Fibroblast of lung (primary cell): ENCODE measurements at regions not wholly inside any gene's neighbourhood (a gene's known extent, or its start where the extent isn't known, plus 50 kb on each side); places are given as distances from the start of the nearest gene placed in this dataset.

Experiments
- DNase-seq, 2 donors: peaks; one replicate each; pipeline versions ENCODE4 v3.0.0 to v3.0.0-alpha.2; 2010; ENCODE audit warnings: low read depth in 2 of 2
- H2AFZ ChIP-seq: 2 replicates; pipeline ENCODE4 v1.5.1; 2012; ENCODE audit warnings: low read length, control low read depth, inconsistent platforms
- H3K27ac ChIP-seq: 2 replicates; pipeline ENCODE4 v1.5.1; 2011; ENCODE audit warnings: low read length, control low read depth; ENCODE audit not compliant: insufficient read depth
- H3K27me3 ChIP-seq: 2 replicates; pipeline ENCODE4 v1.5.1; 2011; ENCODE audit warnings: mild to moderate bottlenecking, low read length; ENCODE audit not compliant: control insufficient read depth, insufficient read depth
- H3K36me3 ChIP-seq: 2 replicates; pipeline ENCODE4 v1.5.1; 2011; ENCODE audit warnings: low read length; ENCODE audit not compliant: control insufficient read depth, insufficient read depth
- H3K4me1 ChIP-seq: 2 replicates; pipeline ENCODE4 v1.5.1; 2011; ENCODE audit warnings: low read length; ENCODE audit not compliant: control insufficient read depth, insufficient read depth; ENCODE audit errors: extremely low read depth
- H3K4me2 ChIP-seq: 2 replicates; pipeline ENCODE4 v1.5.1; 2011; ENCODE audit warnings: low read length, control low read depth; ENCODE audit not compliant: insufficient read depth; ENCODE audit errors: extremely low read depth
- H3K4me3 ChIP-seq, 4 experiments: fragments of 200-600 bp in 1 of 4; sonication (generic) in 1 of 4; replicated peaks in 1 of 4; 2 replicates each; pipeline ENCODE4 v1.5.1; 2011 to 2016; ENCODE audit warnings: low read length in 4 of 4, low read depth in 3 of 4, mild to moderate bottlenecking in 3 of 4, control low read depth in 2 of 4, inconsistent platforms in 1 of 4, mixed read lengths in 1 of 4; ENCODE audit not compliant: insufficient read depth in 1 of 4; ENCODE audit errors: control extremely low read depth in 1 of 4
- H3K79me2 ChIP-seq: 2 replicates; pipeline ENCODE4 v1.5.1; 2012; ENCODE audit warnings: mild to moderate bottlenecking, low read length, inconsistent platforms; ENCODE audit not compliant: control insufficient read depth, insufficient read depth
- H3K9ac ChIP-seq: 2 replicates; pipeline ENCODE4 v1.5.1; 2011; ENCODE audit warnings: mild to moderate bottlenecking, low read length, control low read depth; ENCODE audit not compliant: insufficient read depth
- H3K9me3 ChIP-seq: 2 replicates; pipeline ENCODE4 v1.5.1; 2012; ENCODE audit warnings: low read depth, low read length; ENCODE audit not compliant: control insufficient read depth, insufficient read depth
- H4K20me1 ChIP-seq: 2 replicates; pipeline ENCODE4 v1.5.1; 2011; ENCODE audit warnings: low read length; ENCODE audit not compliant: control insufficient read depth, insufficient read depth; ENCODE audit errors: extremely low read depth
- EZH2 ChIP-seq: IDR thresholded peaks from 2 replicates; pipeline ENCODE4 v1.5.1; 2012; ENCODE audit warnings: low read length, control low read depth, mild to moderate bottlenecking; ENCODE audit errors: missing control alignments
- TF ChIP-seq, protein P1 (sequence below), 2 donors: IDR thresholded peaks in 1 of 2; conservative IDR thresholded peaks in 1 of 2; 1 replicate in 1 of 2; 2 replicates in 1 of 2; pipeline ENCODE4 v1.5.1; 2011 to 2012; ENCODE audit warnings: low read length in 2 of 2, control low read depth in 1 of 2, inconsistent platforms in 1 of 2, low read depth in 1 of 2, mild to moderate bottlenecking in 1 of 2

DNA sequence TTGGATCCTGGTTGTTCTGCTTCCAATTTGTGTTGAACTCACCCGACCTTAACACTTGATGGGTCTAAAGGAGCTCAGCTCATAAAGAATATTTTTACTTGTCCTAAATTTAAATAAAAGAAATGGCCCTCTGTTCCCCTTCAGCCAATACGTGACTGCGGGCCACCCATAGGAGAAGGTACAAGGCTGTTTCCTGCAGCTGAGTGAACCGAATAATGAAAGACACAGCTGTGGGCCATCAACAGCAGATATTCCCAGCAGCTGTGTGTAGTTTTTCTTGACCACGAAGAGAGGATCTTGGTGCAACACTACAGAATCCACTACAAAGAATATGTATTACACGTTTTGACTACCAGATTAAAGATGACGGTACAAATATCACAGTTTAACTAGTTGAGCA is 1431.6 kb downstream of the CDH11 start:
- Histone ChIP-seq H3K9me3 (no peaks in the 10 kb centered on the region), H3K9ac (no peak overlapping the region), H3K27ac (no peak overlapping the region), H3K27me3 (no peaks in the 10 kb centered on the region), H4K20me1 (no peaks in the 10 kb centered on the region), H3K4me1 (no peaks in the 10 kb centered on the region), H3K79me2 (no peaks in the 10 kb centered on the region), H3K36me3 (no peaks in the 10 kb centered on the region), H2AFZ (no peak overlapping the region), H3K4me2 (no peak overlapping the region), H3K4me3 (no peak overlapping the region)
- no peak for TF ChIP-seq EZH2
- TF ChIP-seq, protein P1, sequence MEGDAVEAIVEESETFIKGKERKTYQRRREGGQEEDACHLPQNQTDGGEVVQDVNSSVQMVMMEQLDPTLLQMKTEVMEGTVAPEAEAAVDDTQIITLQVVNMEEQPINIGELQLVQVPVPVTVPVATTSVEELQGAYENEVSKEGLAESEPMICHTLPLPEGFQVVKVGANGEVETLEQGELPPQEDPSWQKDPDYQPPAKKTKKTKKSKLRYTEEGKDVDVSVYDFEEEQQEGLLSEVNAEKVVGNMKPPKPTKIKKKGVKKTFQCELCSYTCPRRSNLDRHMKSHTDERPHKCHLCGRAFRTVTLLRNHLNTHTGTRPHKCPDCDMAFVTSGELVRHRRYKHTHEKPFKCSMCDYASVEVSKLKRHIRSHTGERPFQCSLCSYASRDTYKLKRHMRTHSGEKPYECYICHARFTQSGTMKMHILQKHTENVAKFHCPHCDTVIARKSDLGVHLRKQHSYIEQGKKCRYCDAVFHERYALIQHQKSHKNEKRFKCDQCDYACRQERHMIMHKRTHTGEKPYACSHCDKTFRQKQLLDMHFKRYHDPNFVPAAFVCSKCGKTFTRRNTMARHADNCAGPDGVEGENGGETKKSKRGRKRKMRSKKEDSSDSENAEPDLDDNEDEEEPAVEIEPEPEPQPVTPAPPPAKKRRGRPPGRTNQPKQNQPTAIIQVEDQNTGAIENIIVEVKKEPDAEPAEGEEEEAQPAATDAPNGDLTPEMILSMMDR (conservative IDR thresholded peaks at IDR 0.05 in 1 of 2, IDR thresholded peaks at IDR 0.05 in 1 of 2; ENCODE audit: low read depth in 1 of 2, low read length in 2 of 2) = no peak
- no peak for DNase-seq

DNA sequence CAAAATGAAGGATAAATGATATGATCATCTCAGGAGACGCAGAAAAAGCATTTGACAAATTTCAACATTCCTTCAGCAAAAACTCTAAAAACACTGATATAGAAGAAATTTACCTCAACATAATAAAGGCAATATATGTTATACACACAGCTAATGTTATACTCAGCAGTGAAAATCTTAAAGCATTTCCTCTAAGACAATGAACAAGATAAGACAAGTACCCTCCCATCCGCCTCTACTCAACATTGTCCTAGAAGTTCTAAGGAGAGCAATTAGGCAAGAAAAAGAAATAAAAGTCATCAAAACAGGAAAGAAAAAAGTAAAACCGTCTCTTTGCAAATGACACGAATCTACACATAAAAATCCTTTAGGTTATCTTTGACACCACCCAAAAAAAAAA is 1432.8 kb downstream of the CDH11 start:
- no peaks in the 10 kb centered on the region for H4K20me1 ChIP-seq
- no peaks in the 10 kb centered on the region for H3K79me2 ChIP-seq
- DNase-seq = no peak
- no peaks in the 10 kb centered on the region for H3K4me1 ChIP-seq
- no peaks in the 10 kb centered on the region for H3K36me3 ChIP-seq
- no peaks in the 10 kb centered on the region for H3K27me3 ChIP-seq
- no peak overlapping the region for H3K4me3 ChIP-seq
- no peaks in the 10 kb centered on the region for H3K9me3 ChIP-seq
- TF ChIP-seq EZH2 = no peak
- TF ChIP-seq, protein P1 (conservative IDR thresholded peaks at IDR 0.05 in 1 of 2, IDR thresholded peaks at IDR 0.05 in 1 of 2; ENCODE audit: low read depth in 1 of 2, low read length in 2 of 2) = no peak
- no peak overlapping the region for H3K9ac ChIP-seq
- H3K27ac ChIP-seq = no peak overlapping the region
- no peak overlapping the region for H2AFZ ChIP-seq
- no peak overlapping the region for H3K4me2 ChIP-seq

DNA sequence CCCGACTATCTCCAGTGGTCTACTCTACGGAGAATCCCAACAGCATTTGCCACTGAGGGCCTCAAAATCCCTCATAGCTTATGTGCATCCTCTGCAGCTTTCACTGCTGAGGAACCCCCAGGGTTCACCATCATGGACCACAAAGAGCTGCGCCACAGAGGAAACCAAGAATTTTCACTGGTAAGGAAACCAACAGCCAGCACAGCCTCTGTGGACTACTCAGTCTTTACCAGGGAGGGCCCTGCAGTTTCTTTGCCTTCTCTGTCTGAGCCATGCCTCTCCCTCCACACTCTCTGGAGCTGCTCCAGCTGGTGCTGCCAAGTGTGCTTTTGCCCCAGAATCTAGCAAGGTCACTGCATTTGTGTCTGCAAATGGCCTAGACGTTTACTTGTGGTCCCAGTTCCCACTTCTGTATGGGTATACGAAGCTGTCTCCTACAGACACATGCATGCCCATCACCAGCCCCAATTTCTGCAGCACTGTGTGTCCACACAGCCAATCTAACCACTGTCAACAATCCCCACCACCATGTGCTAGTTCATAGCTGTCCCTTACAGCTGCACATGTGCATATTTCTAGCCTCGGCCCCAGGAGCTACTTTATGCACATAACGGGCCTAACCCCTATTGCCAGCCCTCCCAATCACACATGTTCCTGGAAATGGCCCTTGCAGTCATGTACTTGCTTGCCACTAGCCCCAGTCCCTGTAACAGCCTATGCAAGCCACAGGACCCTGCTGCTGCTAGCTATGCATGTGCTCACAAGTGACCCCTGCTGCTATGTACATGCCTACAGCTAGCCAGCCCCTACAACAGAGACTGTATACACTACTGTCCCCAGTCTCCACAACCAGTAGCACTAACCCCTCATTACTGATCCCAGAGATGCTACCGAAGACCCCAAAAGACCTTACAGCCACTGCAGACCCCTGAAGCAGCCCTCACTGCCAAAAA is 1437.4 kb downstream of the CDH11 start:
- Histone ChIP-seq H3K27me3 (no peaks in the 10 kb centered on the region), H3K4me2 (no peak overlapping the region), H2AFZ (no peak overlapping the region), H3K27ac (no peak overlapping the region), H4K20me1 (no peaks in the 10 kb centered on the region), H3K9ac (no peak overlapping the region), H3K79me2 (no peaks in the 10 kb centered on the region), H3K4me1 (no peaks in the 10 kb centered on the region), H3K36me3 (no peaks in the 10 kb centered on the region), H3K9me3 (no peaks in the 10 kb centered on the region), H3K4me3 (no peak overlapping the region)
- TF ChIP-seq, protein P1 (conservative IDR thresholded peaks at IDR 0.05 in 1 of 2, IDR thresholded peaks at IDR 0.05 in 1 of 2; ENCODE audit: low read depth in 1 of 2, low read length in 2 of 2) = no peak
- TF ChIP-seq EZH2 = no peak
- no peak for DNase-seq
